SU-DHL-6 (cell line): ENCODE measurements at regions not wholly inside any gene's neighbourhood (a gene's known extent, or its start where the extent isn't known, plus 50 kb on each side); places are given as distances from the start of the nearest gene placed in this dataset.
"Not testable (repeated sequence)": the region's sequence is repeated elsewhere in the genome, so short reads cannot be mapped to it uniquely, and the experiment has no call there.

Experiments
- EZH2phosphoT487 ChIP-seq: fragments of 200-600 bp; sonication (generic), shearing (Covaris generic); conservative IDR thresholded peaks from 2 replicates; pipeline ENCODE4 v1.6.1; 2018; ENCODE audit warnings: mild to moderate bottlenecking, antibody characterized with exemption, low read length, moderate library complexity, mixed read lengths
- TF ChIP-seq, protein P1 (sequence below): fragments of 200-600 bp; sonication (generic); IDR thresholded peaks from one replicate; pipeline ENCODE4 v1.5.1; 2017; ENCODE audit warnings: antibody characterized with exemption, mild to moderate bottlenecking, low read length, moderate library complexity; ENCODE audit not compliant: insufficient read depth, poor library complexity, severe bottlenecking

DNA sequence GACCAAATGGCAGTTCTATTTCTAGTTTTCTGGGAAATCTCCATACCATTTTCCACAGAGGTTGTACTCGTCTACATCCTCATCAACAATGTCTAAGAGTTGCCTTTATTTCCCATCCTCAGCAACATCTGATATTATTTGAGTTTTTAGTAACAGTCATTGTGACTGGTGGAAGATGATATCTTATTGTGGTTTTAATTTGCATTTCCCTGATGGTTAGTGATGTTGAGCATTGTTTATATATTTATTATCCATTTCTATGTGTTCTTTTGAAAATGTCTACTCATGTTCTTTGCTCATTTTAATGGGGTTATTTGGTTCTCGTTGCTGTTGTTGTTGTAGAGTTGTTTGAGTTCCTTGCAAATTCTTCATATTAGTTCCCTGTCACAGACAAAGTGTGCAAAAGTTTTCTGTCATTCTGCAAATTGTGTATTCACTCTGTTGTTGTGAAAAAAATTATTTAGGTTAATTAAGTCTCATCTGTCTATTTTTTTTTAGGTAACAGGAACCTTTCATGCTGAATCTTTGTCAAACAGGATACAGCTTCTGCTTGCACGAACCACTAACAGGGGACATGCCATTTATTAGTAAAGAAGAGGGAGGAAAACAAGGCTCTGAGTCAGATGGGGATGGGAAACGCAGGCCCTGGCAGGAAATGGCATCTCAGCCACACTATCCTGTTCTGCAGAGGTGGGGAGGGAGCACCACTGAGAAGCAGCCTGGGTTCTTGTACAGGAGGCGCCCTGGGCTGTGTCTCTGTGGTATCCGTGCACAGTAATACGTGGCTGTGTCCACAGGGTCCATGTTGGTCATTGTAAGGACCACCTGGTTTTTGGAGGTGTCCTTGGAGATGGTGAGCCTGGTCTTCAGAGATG lies 1196.7 kb downstream of the TMEM121 start:
- TF ChIP-seq, protein P1, sequence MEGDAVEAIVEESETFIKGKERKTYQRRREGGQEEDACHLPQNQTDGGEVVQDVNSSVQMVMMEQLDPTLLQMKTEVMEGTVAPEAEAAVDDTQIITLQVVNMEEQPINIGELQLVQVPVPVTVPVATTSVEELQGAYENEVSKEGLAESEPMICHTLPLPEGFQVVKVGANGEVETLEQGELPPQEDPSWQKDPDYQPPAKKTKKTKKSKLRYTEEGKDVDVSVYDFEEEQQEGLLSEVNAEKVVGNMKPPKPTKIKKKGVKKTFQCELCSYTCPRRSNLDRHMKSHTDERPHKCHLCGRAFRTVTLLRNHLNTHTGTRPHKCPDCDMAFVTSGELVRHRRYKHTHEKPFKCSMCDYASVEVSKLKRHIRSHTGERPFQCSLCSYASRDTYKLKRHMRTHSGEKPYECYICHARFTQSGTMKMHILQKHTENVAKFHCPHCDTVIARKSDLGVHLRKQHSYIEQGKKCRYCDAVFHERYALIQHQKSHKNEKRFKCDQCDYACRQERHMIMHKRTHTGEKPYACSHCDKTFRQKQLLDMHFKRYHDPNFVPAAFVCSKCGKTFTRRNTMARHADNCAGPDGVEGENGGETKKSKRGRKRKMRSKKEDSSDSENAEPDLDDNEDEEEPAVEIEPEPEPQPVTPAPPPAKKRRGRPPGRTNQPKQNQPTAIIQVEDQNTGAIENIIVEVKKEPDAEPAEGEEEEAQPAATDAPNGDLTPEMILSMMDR, result not testable (repeated sequence)
- TF ChIP-seq EZH2phosphoT487, result not testable (repeated sequence)
